Activated B cell treated with CpG ODN at 0.5 μM for 24 hours (primary cell): ENCODE measurements at regions not wholly inside any gene's neighbourhood (a gene's known extent, or its start where the extent isn't known, plus 50 kb on each side); places are given as distances from the start of the nearest gene placed in this dataset.

Experiments used
- ATAC-seq: fragments of 200-7000 bp; cut with Tn5 transposase; one replicate; pipeline ENCODE4 v1.10.0; 2021; ENCODE audit warnings: low read depth, mild to moderate bottlenecking, moderate library complexity
- CTCF ChIA-PET: fragments of 350-600 bp; sonication (Branson Sonifier 250); formaldehyde crosslinking; loops from one replicate; lab custom pipeline; 2021; ENCODE audit warnings: antibody characterized with exemption; lab: Charles Lee
- POLR2A ChIA-PET: fragments of 350-600 bp; sonication (Branson Sonifier 250); formaldehyde crosslinking; loops from one replicate; lab custom pipeline; 2021; ENCODE audit warnings: antibody characterized with exemption; lab: Charles Lee
- DNase-seq: peaks from one replicate; pipeline ENCODE4 v3.0.0; 2022
- H3K27ac Mint-ChIP-seq: one replicate; pipeline ENCODE4 v1.8.0; 2020; ENCODE audit warnings: mixed read lengths
- H3K27me3 Mint-ChIP-seq: one replicate; pipeline ENCODE4 v1.8.0; 2021; ENCODE audit warnings: mixed read lengths
- H3K36me3 Mint-ChIP-seq: one replicate; pipeline ENCODE4 v1.8.0; 2021; ENCODE audit warnings: low read depth, mixed read lengths
- H3K4me1 Mint-ChIP-seq: one replicate; pipeline ENCODE4 v1.8.0; 2021; ENCODE audit warnings: mixed read lengths
- H3K4me3 Mint-ChIP-seq: one replicate; pipeline ENCODE4 v1.8.0; 2020; ENCODE audit warnings: mild to moderate bottlenecking, mixed read lengths
- H3K9me3 Mint-ChIP-seq: one replicate; pipeline ENCODE4 v1.8.0; 2020; ENCODE audit warnings: mixed read lengths
- intact Hi-C: fragments of 100-400 bp; cut with micrococcal nuclease; formaldehyde crosslinking; loops from one replicate; pipeline ENCODE4 v1.15.1; 2024
- TF ChIP-seq, protein P1 (sequence below): fragments of 200-600 bp; IDR thresholded peaks from one replicate; pipeline ENCODE4 v1.8.0; 2022; ENCODE audit warnings: antibody characterized with exemption, mild to moderate bottlenecking

DNA sequence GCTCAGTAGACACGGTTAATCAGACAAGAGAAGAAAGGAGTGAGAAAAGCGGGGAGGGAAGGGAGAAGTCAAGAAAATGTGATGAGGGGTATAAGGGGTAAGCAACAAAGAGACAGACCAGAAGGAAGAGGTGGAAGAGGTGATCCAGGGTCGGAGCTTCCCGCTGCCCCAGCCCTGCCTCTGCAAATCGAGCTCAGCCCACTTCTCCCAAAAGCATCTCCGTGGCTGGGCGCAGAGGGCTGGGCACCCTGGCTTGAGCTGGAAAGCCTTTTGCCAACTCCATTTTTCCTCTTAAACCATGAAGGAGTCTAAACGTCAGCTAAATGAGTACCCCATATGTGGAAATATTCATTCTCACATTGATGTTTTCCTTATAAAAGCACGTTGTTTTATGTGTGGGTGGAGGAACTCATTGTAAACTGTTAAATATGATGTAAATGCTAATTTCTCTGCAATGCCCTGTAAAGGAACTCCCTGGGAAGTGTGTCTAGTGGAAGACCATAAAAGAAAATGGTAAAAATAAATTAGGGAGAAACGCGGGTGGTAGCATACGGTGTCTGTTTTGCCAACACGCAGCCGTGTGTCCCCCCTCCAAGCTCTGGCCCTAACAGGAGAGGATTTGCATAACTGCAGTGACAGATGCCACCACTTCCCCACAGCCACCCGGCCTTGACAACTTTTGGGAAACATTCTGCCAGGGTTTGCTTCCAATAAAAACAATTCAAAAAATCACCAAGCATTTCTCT is 55.2 kb upstream of the MAFB start:
- ChIA-PET CTCF (interaction anchor here (0.8 to 2.1 kb wide), 3 partner anchors 202 to 224 kb away, joined by 3 to 7 read pairs (median 3); no protein-coding TSS in a partner anchor), POLR2A (no interaction called here)
- Mint-ChIP-seq H3K36me3 (no peaks in the 10 kb centered on the region), H3K27me3 (peaks cover 10% of the 10 kb centered on the region), H3K9me3 (no peaks in the 10 kb centered on the region), H3K4me3 (no peak overlapping the region), H3K4me1 (peaks cover 16% of the 10 kb centered on the region), H3K27ac (no peak overlapping the region)
- TF ChIP-seq, protein P1, sequence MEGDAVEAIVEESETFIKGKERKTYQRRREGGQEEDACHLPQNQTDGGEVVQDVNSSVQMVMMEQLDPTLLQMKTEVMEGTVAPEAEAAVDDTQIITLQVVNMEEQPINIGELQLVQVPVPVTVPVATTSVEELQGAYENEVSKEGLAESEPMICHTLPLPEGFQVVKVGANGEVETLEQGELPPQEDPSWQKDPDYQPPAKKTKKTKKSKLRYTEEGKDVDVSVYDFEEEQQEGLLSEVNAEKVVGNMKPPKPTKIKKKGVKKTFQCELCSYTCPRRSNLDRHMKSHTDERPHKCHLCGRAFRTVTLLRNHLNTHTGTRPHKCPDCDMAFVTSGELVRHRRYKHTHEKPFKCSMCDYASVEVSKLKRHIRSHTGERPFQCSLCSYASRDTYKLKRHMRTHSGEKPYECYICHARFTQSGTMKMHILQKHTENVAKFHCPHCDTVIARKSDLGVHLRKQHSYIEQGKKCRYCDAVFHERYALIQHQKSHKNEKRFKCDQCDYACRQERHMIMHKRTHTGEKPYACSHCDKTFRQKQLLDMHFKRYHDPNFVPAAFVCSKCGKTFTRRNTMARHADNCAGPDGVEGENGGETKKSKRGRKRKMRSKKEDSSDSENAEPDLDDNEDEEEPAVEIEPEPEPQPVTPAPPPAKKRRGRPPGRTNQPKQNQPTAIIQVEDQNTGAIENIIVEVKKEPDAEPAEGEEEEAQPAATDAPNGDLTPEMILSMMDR, result no peak
- intact Hi-C loops, result loop anchor here (10.0 kb wide), 1 partner anchor 351 kb away; no protein-coding TSS in a partner anchor
- DNase-seq (no peak), ATAC-seq (no peak)

- POLR2A ChIA-PET, result no interaction called here
- Mint-ChIP-seq H3K27ac (no peak overlapping the region), H3K36me3 (no peaks in the 10 kb centered on the region), H3K9me3 (no peaks in the 10 kb centered on the region), H3K4me3 (no peak overlapping the region), H3K27me3 (peaks cover 10% of the 10 kb centered on the region), H3K4me1 (peaks cover 16% of the 10 kb centered on the region)
- intact Hi-C loops, result loop anchor here (10.0 kb wide), 1 partner anchor 350 kb away; no protein-coding TSS in a partner anchor
- no peak for DNase-seq
- no peak for ATAC-seq
- CTCF ChIA-PET, result interaction anchor here (2.1 kb wide), 1 partner anchor 218 kb away, joined by 7 read pairs; no protein-coding TSS in a partner anchor
- TF ChIP-seq, protein P1, result no peak
These were observed 55.8 kb upstream of the MAFB start for GRCh38 chr20:40744818-40745175.

DNA sequence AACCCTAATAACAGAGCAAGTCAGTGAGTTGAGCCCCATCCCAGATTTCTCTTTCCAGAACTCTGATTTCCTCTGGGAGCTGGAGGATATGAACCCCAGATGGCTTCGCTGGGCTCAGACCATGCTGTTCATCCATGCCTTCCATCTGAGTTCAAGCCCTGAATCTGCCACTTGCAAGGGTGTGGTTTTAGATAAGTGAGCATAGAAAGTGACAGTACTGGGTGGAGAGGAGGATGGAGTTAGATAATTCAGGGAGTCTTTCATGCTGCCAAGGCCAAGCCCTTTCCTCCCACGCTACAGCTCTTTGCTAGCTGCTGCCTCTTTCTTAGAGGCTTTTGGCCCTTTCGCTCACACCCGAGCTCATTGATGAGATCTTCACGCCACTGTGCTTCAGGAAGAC is 57.2 kb upstream of the MAFB start:
- ChIA-PET CTCF (no interaction called here), POLR2A (no interaction called here)
- no peak for DNase-seq
- H3K27me3 Mint-ChIP-seq, result peaks cover 10% of the 10 kb centered on the region
- H3K36me3 Mint-ChIP-seq, result no peaks in the 10 kb centered on the region
- H3K9me3 Mint-ChIP-seq, result no peaks in the 10 kb centered on the region
- peaks cover 16% of the 10 kb centered on the region for H3K4me1 Mint-ChIP-seq
- TF ChIP-seq, protein P1, result no peak
- no peak overlapping the region for H3K4me3 Mint-ChIP-seq
- no peak for ATAC-seq
- intact Hi-C loops, result loop anchor here (10.0 kb wide), 1 partner anchor 349 kb away; no protein-coding TSS in a partner anchor
- H3K27ac Mint-ChIP-seq, result no peak overlapping the region

DNA sequence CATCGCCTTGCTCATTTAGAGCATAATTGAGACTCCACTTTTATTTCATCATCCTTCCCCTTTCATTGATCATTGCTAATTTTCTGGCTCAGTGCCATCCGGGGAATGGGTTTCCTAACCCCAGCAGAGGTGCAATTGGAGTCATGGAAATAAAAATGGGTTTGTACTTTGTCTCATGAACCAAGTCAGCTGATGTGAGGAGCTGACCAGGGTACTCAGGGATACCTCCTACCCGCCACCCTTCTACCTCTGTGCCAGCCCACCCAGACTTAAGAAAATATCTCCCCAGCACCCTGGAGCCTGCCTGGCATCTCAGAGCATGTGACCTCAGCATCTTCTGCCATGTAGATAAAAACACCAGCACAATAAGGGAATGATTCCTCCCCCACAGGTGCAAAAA is 59.1 kb upstream of the MAFB start:
- Mint-ChIP-seq H3K4me1 (peaks cover 16% of the 10 kb centered on the region), H3K4me3 (no peak overlapping the region), H3K27ac (no peak overlapping the region), H3K27me3 (peaks cover 10% of the 10 kb centered on the region), H3K36me3 (no peaks in the 10 kb centered on the region), H3K9me3 (no peaks in the 10 kb centered on the region)
- intact Hi-C loops, result loop anchor here (10.0 kb wide), 1 partner anchor 347 kb away; no protein-coding TSS in a partner anchor
- ChIA-PET CTCF (no interaction called here), POLR2A (no interaction called here)
- TF ChIP-seq, protein P1, result no peak
- no peak for DNase-seq
- no peak for ATAC-seq

- ChIA-PET POLR2A (no interaction called here), CTCF (no interaction called here)
- no peaks in the 10 kb centered on the region for H3K36me3 Mint-ChIP-seq
- intact Hi-C loops, result loop anchor here (10.0 kb wide), 1 partner anchor 345 kb away; no protein-coding TSS in a partner anchor
- no peak for ATAC-seq
- H3K27ac Mint-ChIP-seq, result no peak overlapping the region
- H3K4me1 Mint-ChIP-seq, result no peaks in the 10 kb centered on the region
- H3K27me3 Mint-ChIP-seq, result peaks cover 14% of the 10 kb centered on the region
- H3K9me3 Mint-ChIP-seq, result no peaks in the 10 kb centered on the region
- no peak for DNase-seq
- H3K4me3 Mint-ChIP-seq, result no peak overlapping the region
- TF ChIP-seq, protein P1, result no peak
These were observed 61.0 kb upstream of the MAFB start for GRCh38 chr20:40749985-40750506.
